ENCODE measurements at regions not wholly inside any gene's neighbourhood (a gene's known extent, or its start where the extent isn't known, plus 50 kb on each side); places are given as distances from the start of the nearest gene placed in this dataset.
A peak's percentile ranks its signal among the peaks of the same experiment; 100 is the strongest.

DNA sequence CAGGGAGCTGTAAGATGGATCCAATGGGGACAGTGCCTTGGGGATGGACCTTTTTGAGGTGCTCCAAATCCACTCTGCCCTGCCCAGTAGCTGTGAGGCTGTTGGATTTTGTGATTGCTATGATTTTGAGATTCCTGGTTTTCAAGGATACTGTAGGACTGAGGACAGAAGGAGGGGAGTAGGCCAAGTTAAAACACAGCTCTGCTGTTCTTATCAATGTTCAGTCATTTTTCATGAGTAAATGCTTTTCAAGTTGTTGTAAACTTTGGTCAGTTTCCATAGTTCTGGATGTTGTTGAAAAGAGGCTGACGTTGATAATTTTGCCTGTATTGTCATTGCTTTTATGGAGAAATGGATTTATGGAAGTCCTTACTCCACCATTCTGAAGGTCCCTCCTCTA, 361.2 kb downstream of the ZNF516 start:
- Histone ChIP-seq H3K27me3 (no peaks in the 10 kb centered on the region), H3K9me3 (no peaks in the 10 kb centered on the region), H3K27ac (no peak overlapping the region), H3K4me3 (no peak overlapping the region), H3K4me1 (no peaks in the 10 kb centered on the region), H3K36me3 (ENCODE audit: low read depth, missing control alignments) (no peaks in the 10 kb centered on the region)
- TF ChIP-seq POLR2A (IDR thresholded peaks at IDR 0.05): no peak
- TF ChIP-seq, protein P1, sequence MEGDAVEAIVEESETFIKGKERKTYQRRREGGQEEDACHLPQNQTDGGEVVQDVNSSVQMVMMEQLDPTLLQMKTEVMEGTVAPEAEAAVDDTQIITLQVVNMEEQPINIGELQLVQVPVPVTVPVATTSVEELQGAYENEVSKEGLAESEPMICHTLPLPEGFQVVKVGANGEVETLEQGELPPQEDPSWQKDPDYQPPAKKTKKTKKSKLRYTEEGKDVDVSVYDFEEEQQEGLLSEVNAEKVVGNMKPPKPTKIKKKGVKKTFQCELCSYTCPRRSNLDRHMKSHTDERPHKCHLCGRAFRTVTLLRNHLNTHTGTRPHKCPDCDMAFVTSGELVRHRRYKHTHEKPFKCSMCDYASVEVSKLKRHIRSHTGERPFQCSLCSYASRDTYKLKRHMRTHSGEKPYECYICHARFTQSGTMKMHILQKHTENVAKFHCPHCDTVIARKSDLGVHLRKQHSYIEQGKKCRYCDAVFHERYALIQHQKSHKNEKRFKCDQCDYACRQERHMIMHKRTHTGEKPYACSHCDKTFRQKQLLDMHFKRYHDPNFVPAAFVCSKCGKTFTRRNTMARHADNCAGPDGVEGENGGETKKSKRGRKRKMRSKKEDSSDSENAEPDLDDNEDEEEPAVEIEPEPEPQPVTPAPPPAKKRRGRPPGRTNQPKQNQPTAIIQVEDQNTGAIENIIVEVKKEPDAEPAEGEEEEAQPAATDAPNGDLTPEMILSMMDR (IDR thresholded peaks at IDR 0.05): no peak
- 68 to 89% methylated on average over 1 of the region's 1 CpG for WGBS, 2 donors
- no peak for DNase-seq
- intact Hi-C loops (cut with DNase I; ENCODE audit: low total_unique reads): no loop called here

DNA sequence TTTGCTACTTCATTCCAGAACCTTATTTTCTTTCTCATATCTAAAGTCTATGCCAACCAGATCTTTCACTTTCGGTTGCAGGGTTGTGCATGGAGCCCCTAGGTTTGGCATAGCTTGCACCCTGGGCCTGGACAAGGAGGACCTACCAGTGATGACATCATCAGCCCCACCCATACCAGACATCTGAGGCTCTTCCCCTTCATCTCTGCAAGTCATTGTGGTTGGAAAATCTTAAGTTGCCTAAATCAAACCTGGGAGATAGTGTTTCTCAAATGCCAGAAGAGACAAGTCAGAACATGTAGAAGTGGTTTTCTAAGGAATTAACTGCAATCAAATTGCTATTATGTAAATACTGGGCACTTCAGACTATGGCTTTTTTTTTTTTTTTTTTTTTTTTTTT, 363.3 kb downstream of the ZNF516 start:
- no peak for TF ChIP-seq POLR2A (IDR thresholded peaks at IDR 0.05)
- Histone ChIP-seq H3K36me3 (ENCODE audit: low read depth, missing control alignments) (no peaks in the 10 kb centered on the region), H3K27ac (peak overlapping the region in 1 of 2 donors; percentile 38), H3K4me1 (no peaks in the 10 kb centered on the region), H3K27me3 (no peaks in the 10 kb centered on the region), H3K9me3 (no peaks in the 10 kb centered on the region), H3K4me3 (no peak overlapping the region)
- WGBS, 2 donors: 84 to 95% methylated on average over 1 of the region's 1 CpG
- DNase-seq: no peak
- intact Hi-C loops (cut with DNase I; ENCODE audit: low total_unique reads): no loop called here

- DNase-seq: peak; percentile 70
- 41 to 46% methylated on average over 13 of the region's 13 CpGs for WGBS, 2 donors
Observed at GRCh38 chr18:76130845-76131244, 364.2 kb downstream of the ZNF516 start.

DNA sequence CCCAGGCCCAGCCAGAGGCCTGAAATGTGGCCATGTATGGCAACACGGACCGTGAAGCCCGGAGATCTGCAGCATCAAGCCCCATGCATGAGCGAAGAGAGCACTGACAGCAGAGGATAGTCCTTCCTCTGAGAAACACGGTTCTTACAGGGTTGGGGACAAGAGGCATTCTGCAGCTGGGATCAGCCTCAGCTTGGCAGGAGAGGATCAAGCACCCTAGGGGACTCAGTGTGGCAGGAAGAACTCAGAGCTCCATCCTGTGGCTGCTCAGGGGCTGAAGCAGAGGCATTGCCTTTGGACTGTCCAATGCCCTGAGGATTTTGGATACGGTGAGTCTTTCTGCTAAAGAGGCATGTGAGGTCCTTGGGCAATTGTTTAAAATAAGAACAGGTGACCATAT, 368.7 kb downstream of the ZNF516 start:
- intact Hi-C loops (cut with DNase I; ENCODE audit: low total_unique reads): no loop called here
- no peaks in the 10 kb centered on the region for H3K9me3 ChIP-seq
- no peaks in the 10 kb centered on the region for H3K4me1 ChIP-seq
- no peak overlapping the region for H3K4me3 ChIP-seq
- no peak for TF ChIP-seq POLR2A (IDR thresholded peaks at IDR 0.05)
- TF ChIP-seq, protein P1 (IDR thresholded peaks at IDR 0.05): no peak
- H3K27ac ChIP-seq: no peak overlapping the region
- no peaks in the 10 kb centered on the region for H3K36me3 ChIP-seq (ENCODE audit: low read depth, missing control alignments)
- H3K27me3 ChIP-seq: no peaks in the 10 kb centered on the region
- 75 to 88% methylated on average over 5 to 6 of the region's 6 CpGs for WGBS, 2 donors
- peak; percentile 36 for DNase-seq

More at GRCh38 chr18:76130845-76131244, 364.2 kb downstream of the ZNF516 start:
- Histone ChIP-seq H3K4me3 (no peak overlapping the region), H3K4me1 (no peaks in the 10 kb centered on the region), H3K27ac (peak overlapping the region in 1 of 2 donors; percentile 38), H3K36me3 (ENCODE audit: low read depth, missing control alignments) (no peaks in the 10 kb centered on the region), H3K9me3 (no peaks in the 10 kb centered on the region), H3K27me3 (no peaks in the 10 kb centered on the region)
- intact Hi-C loops (cut with DNase I; ENCODE audit: low total_unique reads): no loop called here
- TF ChIP-seq POLR2A (IDR thresholded peaks at IDR 0.05): no peak

DNA sequence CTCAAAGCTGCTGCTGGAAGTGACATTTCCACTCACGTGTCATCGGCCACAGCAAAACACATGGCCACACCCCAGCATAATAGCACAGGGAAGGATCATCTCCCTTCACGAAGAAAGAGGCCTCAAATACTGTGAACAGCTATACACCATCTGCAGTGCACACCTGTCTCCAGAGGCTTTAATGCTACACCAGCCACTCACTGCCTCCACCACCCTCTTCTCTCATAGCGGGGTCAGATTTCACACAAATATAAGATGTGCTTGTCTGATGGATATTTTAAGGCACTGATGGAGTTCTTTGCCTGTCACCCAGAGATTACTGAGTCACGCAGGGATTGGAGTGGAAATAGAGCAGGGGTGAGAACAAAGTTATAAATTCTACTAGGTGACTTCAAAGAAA, 374.0 kb downstream of the ZNF516 start:
- no peaks in the 10 kb centered on the region for H3K36me3 ChIP-seq (ENCODE audit: low read depth, missing control alignments)
- no peak for DNase-seq
- intact Hi-C loops (cut with DNase I; ENCODE audit: low total_unique reads): no loop called here
- H3K4me3 ChIP-seq: no peak overlapping the region
- no peaks in the 10 kb centered on the region for H3K4me1 ChIP-seq
- WGBS, 2 donors: 80 to 81% methylated on average over 5 of the region's 5 CpGs
- TF ChIP-seq, protein P1 (IDR thresholded peaks at IDR 0.05): no peak
- no peak for TF ChIP-seq POLR2A (IDR thresholded peaks at IDR 0.05)
- no peaks in the 10 kb centered on the region for H3K9me3 ChIP-seq
- no peaks in the 10 kb centered on the region for H3K27me3 ChIP-seq
- no peak overlapping the region for H3K27ac ChIP-seq

DNA sequence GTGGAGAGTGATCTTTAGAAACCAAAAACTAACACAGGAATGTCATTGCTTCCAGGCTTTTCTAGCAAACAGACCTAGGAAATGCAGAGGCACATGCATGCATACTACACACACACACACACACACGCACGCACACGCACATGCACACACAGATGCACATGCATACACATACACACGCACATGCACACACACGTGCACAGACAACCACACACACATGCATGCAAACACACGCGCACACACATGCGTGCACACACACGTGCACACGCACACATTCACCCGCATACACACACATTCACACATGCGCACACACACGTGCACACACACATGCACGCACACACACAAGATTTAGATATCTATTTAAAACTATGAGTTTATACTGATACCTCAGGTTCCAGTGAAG, 379.5 kb downstream of the ZNF516 start:
- Histone ChIP-seq H3K27me3 (no peaks in the 10 kb centered on the region), H3K4me1 (no peaks in the 10 kb centered on the region), H3K27ac (no peak overlapping the region), H3K4me3 (no peak overlapping the region), H3K36me3 (ENCODE audit: low read depth, missing control alignments) (no peaks in the 10 kb centered on the region), H3K9me3 (no peaks in the 10 kb centered on the region)
- WGBS, 2 donors: 80 to 84% methylated on average over 14 of the region's 14 CpGs
- no peak for DNase-seq
- intact Hi-C loops (cut with DNase I; ENCODE audit: low total_unique reads): no loop called here
- TF ChIP-seq, protein P1 (IDR thresholded peaks at IDR 0.05): no peak
- TF ChIP-seq POLR2A (IDR thresholded peaks at IDR 0.05): no peak
